HG03558 (cell line): ENCODE measurements at regions not wholly inside any gene's neighbourhood (a gene's known extent, or its start where the extent isn't known, plus 50 kb on each side); places are given as distances from the start of the nearest gene placed in this dataset.
"Not testable (repeated sequence)": the region's sequence is repeated elsewhere in the genome, so short reads cannot be mapped to it uniquely, and the experiment has no call there.

Experiments used
- ATAC-seq: cut with Tn5 transposase; IDR thresholded peaks from one replicate; pipeline ENCODE4 v1.9.1; 2021; ENCODE audit warnings: moderate number of reproducible peaks; ENCODE audit not compliant: unreplicated experiment; ENCODE audit errors: extremely low read depth

DNA sequence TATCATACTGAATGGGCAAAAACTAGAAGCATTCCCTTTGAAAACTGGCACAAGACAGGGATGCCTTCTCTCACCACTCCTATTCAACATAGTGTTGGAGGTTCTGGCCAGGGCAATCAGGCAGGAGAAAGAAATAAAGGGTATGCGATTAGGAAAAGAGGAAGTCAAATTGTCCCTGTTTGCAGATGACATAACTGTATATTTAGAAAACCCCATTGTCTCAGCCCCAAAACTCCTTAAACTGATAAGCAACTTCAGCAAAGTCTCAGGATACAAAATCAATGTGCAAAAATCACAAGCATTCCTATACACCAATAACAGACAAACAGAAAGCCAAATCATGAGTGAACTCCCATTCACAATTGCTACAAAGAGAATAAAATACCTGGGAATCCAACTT, 52.5 kb upstream of the CCDC71L start:
- not testable (repeated sequence) for ATAC-seq

DNA sequence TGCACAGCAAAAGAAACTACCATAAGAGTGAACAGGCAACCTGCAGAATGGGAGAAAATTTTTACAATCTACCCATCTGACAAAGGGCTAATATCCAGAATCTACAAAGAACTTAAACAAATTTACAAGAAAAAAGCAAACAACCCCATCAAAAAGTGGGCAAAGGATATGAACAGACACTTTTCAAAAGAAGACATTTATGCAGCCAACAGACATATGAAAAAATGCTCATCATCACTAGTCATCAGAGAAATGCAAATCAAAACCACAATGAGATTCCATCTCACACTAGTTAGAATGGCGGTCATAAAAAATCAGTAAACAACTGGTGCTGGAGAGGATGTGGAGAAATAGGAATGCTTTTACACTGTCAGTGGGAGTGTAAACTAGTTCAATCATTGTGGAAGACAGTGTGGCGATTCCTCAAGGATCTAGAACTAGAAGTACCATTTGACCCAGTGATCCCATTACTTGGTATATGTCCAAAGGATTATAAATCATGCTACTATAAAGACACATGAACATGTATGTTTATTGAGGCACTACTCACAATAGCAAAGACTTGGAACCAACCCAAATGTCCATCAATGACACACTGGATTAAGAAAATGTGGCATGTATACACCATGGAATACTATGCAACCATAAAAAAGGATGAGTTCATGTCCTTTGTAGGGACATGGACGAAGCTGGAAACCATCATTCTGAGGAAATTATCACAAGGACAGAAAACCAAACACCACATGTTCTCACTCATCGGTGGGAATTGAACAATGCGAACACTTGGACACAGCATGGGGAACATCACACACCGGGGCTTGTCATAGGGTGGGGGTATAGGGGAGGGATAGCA, 53.9 kb upstream of the CCDC71L start:
- ATAC-seq: not testable (repeated sequence)

DNA sequence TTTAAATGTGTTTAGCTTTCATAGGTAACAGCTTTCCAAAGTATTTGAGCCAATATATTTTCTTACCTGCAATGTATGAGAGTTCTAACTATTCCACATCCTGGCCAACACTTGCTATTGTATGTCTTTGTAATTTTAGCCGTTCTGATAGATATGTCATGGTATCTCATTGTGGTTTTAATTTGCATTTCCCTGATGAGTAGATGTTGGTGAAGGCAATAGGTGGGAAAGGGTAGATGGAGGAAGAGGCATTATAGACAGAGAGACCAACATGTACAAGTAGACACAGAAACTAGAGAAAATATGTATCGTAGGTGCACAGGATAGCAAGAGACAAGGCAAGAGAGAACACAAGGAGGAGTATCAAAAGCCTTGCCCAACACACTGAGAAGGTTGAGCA, 54.8 kb upstream of the CCDC71L start:
- no peak for ATAC-seq

DNA sequence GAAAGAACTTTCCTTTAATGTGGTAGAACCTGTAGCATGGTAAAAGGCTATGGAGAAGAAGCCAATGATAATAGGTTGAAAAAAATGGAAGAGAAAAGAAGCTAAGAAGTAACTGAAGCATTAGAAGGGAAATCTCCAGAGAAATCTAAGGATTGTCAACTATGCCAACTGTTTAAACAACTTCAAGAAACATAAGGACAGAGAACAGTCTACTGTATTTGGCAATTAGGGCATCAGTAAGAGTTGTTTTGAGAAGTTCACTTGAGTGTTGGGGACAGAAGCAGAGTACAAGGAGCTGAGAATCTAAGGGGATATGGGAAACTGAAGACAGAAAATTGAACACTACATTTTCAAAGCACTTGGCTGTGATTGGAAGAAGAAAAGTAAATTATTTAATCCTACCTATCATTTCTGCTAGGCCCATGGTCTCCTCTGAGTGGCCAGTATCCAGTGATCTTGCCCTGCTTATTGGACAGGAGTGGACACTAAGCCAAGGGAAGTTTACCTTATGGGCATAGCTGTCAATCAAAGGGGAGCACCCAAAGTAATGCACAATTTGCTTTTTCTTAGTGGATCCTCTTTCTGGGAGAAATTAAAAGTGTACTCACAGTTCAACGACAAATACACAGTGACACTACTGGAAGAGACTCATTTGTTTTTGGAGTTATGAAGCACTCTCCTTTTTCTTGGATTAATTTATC, 56.4 kb upstream of the CCDC71L start:
- ATAC-seq: no peak

DNA sequence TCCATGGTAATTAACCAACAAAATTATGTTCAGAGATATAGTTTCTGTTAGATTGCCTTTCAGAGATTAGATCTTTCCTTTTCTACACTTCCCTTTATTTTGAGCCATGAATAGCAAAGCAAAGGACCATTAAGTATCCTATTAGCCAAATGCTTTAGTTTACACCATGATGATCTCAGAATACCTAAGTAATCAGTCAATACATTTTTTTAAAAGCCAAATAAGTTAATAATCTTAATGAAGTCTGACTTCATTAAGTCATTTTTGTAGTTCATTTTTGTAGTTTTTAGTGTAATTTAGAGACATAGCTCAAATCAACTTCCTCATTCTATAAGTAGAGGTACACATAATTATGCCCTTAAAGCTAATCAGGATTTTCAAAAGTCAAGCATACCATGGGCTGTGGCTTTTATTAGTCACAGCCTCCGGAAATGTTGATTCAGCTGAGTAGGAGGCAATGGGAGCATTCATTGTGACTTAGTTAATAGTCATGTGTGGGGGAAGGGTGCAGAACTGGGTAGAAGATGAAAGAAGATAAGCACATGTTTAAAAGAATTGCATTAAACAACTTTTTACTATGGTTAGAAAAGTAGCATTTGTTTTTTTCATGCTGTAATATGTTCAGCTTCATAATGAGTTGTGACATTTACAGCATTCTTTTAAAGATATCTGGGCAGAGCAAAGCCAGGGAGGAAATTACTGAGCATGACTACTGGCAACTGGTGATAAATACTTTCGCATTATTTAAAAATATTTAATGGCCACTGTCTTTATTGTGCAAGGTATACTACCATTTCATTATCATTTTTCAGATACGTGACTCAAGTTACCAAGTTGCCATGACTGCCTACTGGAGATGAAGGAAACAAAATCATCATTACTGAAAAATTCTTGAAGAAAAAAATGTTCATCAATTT, 57.3 kb upstream of the CCDC71L start:
- peak; percentile 90 for ATAC-seq

DNA sequence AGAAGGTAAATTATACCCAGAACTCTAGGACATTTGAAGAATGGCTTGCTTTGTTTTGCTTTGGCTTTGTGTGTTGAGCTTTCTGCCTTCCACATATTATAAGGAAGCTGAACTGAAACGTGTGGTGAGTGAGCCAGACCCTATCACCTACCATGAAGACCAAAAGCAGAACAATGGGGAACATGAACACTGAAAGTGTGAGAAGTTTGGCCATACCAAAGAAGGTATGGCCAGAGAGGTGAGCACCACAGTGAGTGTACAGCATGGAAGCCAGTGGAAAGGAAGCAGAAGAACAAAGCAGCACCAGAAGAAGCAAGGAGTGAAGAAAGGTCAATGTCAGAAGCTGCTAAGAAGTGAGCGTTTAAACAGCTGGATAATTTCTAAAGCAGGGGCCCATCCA, 59.7 kb upstream of the CCDC71L start:
- ATAC-seq: no peak

DNA sequence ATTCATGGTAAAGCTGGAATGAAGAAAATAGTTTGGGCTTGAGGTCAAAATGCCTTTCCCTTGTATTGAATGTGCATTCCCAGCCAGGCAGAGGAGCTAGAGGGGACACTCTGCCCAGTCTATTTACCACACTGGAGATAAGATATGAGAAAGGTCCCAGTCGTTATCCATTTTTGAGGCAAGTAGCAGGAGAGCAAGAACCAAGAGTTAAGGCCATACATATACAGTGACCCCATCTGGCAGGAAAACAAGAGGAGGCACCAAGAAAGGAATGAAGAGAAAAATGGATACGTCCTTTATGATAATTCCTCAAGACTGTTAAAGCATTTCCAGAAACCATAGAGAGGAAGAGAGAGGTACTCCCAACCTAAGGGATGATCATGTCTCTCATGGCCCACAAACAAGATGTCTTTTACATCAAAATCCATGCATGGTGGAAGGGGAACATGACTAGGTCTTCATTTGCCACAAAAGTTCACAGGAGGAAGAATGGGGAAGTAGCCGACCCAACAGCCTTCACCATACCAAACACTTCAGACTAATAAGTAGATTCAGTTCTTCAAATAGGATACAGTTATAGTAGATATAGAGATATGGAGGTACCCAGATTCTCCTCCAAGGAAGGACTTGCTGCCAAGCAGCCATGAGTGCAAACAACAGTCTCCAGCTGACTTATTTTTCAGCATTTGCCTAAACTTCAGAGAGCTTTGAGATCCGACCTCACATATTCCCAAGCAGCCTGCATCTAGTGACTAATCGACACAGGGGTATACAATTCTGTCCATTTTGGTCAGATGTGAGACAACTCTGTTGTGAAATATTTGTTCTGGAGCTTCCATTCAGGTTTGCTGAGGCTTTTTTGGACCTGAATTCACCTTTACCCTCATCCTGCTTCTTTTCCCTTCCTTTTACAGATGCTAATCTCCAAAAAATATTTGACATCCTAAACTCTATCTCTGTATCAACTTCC, 61.1 kb upstream of the CCDC71L start:
- no peak for ATAC-seq

DNA sequence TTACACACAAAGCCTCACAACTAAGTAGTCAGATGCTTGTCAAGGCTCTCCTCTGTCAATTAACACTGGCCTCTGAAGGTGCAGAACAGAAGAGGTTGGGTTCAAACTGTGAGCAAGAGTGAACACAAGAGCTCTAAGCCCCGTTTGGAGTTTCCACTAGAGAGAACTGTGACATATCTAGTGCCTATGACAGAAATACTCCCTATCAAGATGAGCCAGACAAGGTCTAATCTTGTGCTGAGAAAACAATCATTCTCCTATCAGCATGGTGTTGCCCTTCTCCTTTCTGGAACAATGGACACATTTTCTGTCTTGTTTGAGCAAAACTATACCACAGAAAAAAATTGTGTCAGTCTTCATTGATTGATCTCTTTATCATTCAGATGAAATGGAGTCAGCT, 62.4 kb upstream of the CCDC71L start:
- no peak for ATAC-seq

DNA sequence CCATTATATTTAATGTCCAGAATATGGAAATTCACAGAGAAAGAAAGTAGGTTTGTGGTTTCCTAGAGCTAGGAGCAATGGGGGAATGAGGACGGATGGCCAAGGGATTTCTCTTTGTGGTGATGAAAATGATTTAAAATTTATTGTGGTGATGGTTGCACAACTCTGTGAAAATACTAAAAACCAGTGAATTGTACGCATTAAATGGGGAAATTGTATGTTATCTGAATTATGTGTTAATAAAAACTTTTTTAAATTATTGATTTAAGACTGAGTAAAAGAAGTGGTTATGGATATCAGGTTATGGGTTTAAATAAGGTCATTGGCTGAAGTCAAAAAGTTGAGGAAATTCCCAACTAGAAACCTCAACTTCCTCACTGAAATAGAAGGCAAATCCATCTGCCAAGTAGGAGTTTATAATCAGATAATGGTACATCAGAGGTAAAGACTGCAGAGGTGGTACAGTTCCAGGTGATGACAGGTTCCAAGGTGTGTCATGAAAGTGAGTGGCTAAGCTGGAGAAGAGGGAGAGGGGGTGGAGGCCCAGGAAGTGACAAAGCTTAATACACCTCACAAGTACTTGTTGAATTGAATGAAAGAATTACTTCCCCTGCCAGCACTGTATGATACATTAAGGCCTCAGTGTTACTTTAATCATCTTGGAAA, 68.9 kb upstream of the CCDC71L start:
- ATAC-seq: no peak

DNA sequence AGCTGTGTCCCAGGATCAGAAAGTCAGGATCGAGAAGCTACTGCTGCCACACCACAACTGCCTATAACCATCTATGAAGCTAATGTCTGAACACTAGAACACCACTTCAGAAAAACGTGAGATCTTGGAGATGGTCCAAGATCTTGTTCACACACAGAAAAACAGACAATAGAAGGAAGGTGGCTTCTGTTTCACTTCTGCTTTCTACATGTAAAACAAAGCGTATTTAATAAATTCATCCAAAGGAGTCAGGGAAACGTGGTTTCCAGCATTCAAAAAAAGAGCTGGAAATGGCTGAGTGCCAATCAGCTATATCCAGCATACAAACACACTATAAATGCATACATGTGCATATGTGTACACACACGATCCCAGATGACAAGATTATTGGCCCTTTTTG, 70.2 kb upstream of the CCDC71L start:
- ATAC-seq: peak; percentile 74

DNA sequence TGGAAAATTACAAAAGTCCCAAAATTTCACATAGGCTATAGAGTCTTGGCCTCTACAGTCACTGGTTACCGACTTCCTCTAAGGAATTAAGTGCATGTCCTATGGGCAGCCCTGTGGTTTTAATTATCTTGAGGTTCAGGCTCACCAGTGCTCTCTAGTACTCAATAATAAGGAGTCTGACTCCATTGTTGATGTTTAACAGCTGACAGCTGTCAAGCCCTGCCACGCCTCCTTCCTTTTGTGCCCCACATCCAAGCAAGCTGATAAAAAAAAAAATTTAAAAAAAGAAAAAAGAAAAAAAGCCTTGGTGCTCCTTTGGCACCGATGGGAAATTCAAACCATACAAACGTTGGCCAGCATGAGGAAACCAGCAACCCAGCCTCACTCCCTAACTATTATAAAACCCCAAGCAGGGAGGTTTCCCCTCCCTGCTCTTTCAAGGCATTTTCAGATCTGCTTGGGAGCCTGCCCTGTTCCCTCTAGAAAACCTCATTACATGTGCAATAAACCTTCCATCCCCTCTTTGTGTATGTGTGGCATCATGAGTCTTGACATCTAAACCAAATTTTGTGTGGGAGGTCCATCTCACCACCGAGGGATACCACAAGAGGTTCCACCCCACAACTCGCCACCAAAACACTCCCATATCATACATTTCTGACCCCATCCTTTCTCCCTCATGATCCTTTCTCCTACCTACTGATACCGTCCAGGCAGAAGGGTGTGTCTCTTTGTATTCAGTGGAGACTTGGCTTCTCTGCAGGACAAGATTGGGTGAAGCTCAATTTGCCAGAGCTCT, 70.9 kb upstream of the CCDC71L start:
- ATAC-seq: no peak

DNA sequence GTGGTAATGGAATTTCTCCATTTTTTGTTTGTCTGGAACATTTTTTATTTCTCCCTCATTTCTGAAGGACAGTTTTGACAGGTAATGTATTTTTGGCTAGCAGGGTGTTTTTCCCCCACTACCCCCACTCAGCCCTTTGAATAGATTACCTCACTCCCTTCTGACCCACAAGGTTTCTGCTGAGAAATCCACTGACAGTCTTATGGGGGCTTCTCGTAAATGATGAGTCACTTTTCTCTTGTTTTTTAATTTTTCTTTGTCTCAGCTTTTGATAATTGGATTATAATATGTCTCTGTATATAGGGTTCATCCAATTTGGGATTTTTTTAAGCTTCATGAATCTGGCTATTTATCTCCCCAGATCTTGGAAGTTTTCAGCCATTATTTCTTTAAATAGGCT, 74.7 kb upstream of the CCDC71L start:
- no peak for ATAC-seq

DNA sequence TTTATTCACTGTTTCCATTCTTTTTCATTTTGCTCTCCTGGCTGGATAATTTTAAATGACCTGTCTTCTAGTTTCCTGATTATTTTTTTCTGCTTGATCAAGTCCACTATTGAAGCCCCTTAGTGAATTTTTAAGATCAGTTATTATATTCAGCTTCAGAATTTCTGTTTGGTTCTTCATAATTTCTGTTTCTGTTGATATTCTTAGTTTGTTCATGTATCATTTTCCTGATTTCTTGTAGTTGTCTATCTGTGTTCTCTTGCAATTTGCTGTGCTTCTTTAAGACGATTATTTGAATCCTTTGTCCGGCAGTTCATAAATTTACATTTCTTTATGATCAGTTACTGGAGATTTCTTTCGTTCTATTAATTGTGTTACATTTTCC, 75.2 kb upstream of the CCDC71L start:
- ATAC-seq: no peak

DNA sequence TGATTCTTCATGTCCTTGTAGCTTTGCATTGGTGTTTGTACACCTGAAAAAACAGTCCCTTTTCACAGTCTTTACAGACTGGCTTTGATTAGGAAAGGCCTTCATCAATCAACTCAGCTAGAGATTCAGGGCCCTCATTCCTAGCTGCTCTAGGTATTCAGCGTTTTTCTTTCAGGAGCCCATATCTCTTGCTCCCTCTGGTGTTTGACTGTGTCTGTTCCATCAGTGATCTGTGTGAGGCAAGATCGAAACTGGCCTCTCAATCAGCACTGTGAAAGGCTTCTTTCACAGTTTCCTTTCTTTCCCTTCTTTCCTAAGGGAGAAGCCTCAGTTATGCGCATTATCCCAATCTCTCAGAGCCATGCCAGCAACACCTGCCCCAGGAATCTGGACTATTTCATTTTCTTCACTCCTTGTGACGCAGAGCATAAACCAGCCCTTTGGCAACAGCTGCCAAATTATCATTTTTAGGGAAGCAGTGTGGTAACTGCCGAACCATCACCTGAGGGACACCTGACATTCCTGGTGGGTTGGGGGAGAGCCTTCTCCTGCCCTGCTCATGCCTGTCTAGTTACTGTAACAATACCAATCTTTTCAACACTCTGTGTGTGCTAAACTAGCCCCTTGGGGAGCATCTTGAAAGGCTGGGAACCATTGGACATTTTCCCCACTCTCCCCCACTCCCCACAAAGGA, 75.7 kb upstream of the CCDC71L start:
- peak; percentile 57 for ATAC-seq

DNA sequence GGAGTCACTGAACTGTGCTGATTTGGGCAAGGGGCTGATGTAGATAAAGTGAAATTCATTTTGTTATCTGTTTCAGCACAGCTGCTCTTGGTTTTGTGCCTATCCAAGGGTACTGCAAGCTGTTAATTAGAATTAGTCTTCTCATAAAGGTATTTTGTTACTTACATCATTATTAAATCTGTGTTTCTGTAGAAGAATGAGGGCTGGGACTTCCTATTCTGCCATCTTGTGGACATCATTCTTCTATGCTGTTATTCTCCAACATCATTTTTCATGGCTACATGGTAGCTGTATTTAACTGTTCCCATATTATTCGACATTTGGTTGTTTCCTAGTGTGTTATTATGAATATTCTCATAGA, 76.2 kb upstream of the CCDC71L start:
- no peak for ATAC-seq

DNA sequence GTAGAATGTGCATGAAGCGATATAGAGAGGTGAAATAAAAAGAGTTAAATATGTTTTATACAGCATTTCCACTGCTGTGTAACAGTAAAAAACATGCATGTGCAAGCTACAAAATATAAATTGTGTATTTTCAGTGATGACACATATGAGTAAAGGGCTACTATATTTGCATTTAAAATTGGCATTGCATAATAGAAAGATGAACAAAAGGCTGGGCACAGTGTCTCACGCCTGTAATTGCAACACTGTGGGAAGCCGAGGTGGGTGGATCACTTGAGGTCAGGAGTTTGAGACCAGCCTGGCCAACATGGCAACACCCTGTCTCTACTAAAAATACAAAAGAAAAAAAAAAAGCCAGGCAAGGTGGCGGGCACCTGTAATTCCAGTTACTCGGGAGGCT, 79.8 kb upstream of the CCDC71L start:
- no peak for ATAC-seq

DNA sequence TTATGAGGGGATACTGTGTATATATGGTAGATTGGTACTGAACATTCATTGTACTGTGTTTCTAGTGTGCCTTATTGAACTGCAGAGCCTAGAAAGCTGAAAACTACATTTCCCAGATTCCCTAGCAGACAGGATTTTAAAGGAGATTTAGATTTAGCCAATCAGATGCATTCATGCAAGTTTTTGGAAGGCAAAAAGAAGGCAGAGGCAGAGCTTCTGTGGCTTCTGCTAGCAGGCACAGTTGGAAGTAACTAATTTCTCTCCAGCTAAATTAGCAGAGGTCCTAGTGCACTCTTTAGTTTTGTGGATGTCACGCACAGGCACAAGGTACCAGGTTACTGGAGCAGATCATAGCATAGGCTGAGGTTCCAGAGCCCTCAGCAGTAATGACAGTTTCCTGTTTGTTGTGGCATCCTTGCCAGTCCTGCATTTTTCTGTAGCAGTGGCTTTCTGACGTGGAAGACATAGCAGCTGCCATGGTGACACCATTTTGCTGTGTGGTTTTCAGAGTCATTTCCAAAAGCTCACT, 83.7 kb upstream of the CCDC71L start:
- ATAC-seq: no peak

DNA sequence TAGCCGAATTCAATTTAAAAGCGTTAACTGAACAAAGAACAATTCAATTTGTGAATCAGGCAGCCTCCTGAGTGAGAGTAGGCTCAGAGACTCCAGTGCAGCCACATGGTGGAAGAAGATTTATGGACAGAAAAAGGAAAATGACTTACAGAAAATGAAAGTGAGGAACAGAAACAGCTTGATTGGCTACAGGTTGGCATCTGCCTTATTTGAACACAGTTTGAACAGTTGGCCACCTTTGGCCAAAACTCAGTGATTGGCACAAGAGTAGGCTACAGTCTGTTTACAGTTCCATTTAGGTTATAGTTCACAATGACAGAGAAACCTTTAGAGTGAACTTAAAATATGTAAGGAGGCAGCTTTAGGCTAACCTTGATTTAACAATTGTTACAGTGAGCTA, 86.3 kb upstream of the CCDC71L start:
- not testable (repeated sequence) for ATAC-seq
